Neural crest cell (in vitro differentiated cells): ENCODE measurements at regions not wholly inside any gene's neighbourhood (a gene's known extent, or its start where the extent isn't known, plus 50 kb on each side); places are given as distances from the start of the nearest gene placed in this dataset.
"Not testable (repeated sequence)": the region's sequence is repeated elsewhere in the genome, so short reads cannot be mapped to it uniquely, and the experiment has no call there.

Source experiments
- DNase-seq: peaks from one replicate; pipeline ENCODE4 v3.0.0; 2021; ENCODE audit warnings: low read depth, mixed read lengths, low spot score
- H3K27ac Mint-ChIP-seq: one replicate; pipeline ENCODE4 v1.8.0; 2021; ENCODE audit warnings: mild to moderate bottlenecking, mixed read lengths; ENCODE audit not compliant: unreplicated experiment
- H3K27me3 Mint-ChIP-seq: 2 replicates; pipeline ENCODE4 v1.8.0; 2021; ENCODE audit warnings: low read depth, mild to moderate bottlenecking, mixed read lengths
- H3K36me3 Mint-ChIP-seq: 2 replicates; pipeline ENCODE4 v1.8.0; 2021; ENCODE audit warnings: low read depth, mild to moderate bottlenecking, mixed read lengths
- H3K4me1 Mint-ChIP-seq: 2 replicates; pipeline ENCODE4 v1.8.0; 2021; ENCODE audit warnings: mixed read lengths
- H3K4me3 Mint-ChIP-seq: one replicate; pipeline ENCODE4 v1.8.0; 2021; ENCODE audit warnings: mild to moderate bottlenecking, mixed read lengths
- H3K9me3 Mint-ChIP-seq: 2 replicates; pipeline ENCODE4 v1.8.0; 2021; ENCODE audit warnings: mixed read lengths
- TF ChIP-seq, protein P1 (sequence below): fragments of 200-600 bp; sonication (generic); conservative IDR thresholded peaks from 2 replicates; pipeline ENCODE4 v1.5.0; 2021; ENCODE audit warnings: antibody characterized with exemption, mild to moderate bottlenecking

DNA sequence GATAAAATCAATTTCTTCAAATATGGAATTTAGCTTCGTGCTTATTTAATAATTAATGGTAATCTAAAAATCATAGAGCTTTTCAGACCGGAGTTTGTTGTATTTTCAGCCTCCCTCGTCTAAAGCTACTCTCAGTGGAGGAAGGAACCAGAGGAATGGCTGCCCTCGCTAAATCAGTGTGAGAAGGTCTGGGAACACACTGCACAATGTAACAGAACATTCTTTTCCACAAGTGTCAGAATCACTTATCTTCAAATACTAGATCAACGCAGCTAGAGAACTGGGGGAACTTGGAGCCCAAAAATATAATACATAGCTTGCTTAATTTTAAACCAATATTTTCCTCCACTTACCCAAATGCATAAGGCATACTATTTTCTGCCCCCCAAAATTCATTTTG, 148.5 kb downstream of the MTERF1 start:
- no peak overlapping the region for H3K4me3 Mint-ChIP-seq
- peaks cover 6% of the 10 kb centered on the region for H3K27me3 Mint-ChIP-seq
- no peak overlapping the region for H3K27ac Mint-ChIP-seq

DNA sequence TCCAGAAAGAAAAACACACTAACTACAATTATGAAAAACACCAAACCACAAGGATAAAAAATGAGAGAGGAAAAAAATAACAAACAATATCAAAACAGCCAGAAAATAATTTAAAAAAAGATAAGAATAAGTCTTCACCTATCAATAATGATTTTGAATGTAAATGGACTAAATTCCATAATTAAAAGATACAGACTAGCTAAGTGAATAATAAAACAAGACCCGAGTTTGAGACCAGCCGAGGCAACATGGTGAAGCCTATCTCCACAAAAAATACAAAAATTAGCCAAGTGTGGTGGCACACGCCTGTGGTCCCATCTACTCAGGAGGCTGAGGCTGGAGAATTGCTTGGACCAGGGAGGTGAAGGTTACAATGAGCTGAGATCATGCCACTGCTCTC, 131.1 kb downstream of the MTERF1 start:
- peaks cover 6% of the 10 kb centered on the region for H3K9me3 Mint-ChIP-seq
- TF ChIP-seq, protein P1, sequence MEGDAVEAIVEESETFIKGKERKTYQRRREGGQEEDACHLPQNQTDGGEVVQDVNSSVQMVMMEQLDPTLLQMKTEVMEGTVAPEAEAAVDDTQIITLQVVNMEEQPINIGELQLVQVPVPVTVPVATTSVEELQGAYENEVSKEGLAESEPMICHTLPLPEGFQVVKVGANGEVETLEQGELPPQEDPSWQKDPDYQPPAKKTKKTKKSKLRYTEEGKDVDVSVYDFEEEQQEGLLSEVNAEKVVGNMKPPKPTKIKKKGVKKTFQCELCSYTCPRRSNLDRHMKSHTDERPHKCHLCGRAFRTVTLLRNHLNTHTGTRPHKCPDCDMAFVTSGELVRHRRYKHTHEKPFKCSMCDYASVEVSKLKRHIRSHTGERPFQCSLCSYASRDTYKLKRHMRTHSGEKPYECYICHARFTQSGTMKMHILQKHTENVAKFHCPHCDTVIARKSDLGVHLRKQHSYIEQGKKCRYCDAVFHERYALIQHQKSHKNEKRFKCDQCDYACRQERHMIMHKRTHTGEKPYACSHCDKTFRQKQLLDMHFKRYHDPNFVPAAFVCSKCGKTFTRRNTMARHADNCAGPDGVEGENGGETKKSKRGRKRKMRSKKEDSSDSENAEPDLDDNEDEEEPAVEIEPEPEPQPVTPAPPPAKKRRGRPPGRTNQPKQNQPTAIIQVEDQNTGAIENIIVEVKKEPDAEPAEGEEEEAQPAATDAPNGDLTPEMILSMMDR: no peak
- no peak overlapping the region for H3K27ac Mint-ChIP-seq
- H3K4me3 Mint-ChIP-seq: no peak overlapping the region
- peaks cover 5% of the 10 kb centered on the region for H3K36me3 Mint-ChIP-seq
- no peaks in the 10 kb centered on the region for H3K27me3 Mint-ChIP-seq
- no peaks in the 10 kb centered on the region for H3K4me1 Mint-ChIP-seq
- DNase-seq: no peak

More for the DNA sequence above, 148.5 kb downstream of the MTERF1 start:
- DNase-seq: no peak
- H3K4me1 Mint-ChIP-seq: no peaks in the 10 kb centered on the region
- H3K36me3 Mint-ChIP-seq: peaks cover 8% of the 10 kb centered on the region
- TF ChIP-seq, protein P1: no peak
- H3K9me3 Mint-ChIP-seq: peaks cover 9% of the 10 kb centered on the region

DNA sequence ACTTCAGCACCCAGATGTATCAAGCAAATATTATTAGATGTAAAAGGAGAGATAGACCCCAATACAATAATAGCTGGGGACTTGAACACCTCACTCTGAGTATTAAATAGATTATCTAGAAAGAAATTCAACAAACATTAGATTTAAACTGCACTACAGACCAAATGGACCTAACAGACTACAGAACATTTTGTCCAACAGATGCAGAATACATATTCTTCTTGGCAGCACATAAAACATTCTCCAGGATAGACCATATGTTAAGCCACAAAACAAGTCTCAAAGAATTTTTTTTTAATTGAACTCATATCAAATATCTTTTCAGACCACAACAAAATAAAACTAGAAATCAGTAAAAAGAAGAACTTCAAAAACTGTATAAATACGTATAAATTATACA, 130.4 kb downstream of the MTERF1 start:
- no peak overlapping the region for H3K27ac Mint-ChIP-seq
- H3K36me3 Mint-ChIP-seq: peaks cover 5% of the 10 kb centered on the region
- H3K27me3 Mint-ChIP-seq: no peaks in the 10 kb centered on the region
- H3K9me3 Mint-ChIP-seq: peaks cover 6% of the 10 kb centered on the region
- H3K4me1 Mint-ChIP-seq: no peaks in the 10 kb centered on the region
- TF ChIP-seq, protein P1: no peak
- no peak for DNase-seq
- H3K4me3 Mint-ChIP-seq: no peak overlapping the region

DNA sequence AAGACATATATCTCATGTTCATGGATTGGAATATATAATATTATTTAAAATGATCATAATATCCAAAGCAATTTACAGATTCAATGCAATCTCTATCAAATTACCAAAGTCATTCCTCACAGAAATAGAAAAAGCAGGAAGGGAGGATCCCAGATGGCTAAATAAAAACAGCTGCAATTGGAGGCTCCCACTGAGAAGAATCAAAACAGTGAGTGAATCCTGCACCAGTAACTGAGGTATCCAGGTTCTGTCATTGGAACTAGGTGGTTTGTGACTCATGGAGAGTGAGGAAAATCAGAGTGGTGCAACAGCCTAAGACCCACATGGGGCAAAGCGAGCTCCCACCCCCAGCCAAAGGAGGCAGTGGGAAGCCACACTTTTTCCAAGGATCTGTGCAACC, 128.4 kb downstream of the MTERF1 start:
- no peak overlapping the region for H3K4me3 Mint-ChIP-seq
- H3K27ac Mint-ChIP-seq: no peak overlapping the region
- DNase-seq: no peak
- H3K4me1 Mint-ChIP-seq: no peaks in the 10 kb centered on the region
- H3K9me3 Mint-ChIP-seq: peaks cover 6% of the 10 kb centered on the region
- H3K36me3 Mint-ChIP-seq: peaks cover 5% of the 10 kb centered on the region
- TF ChIP-seq, protein P1: no peak
- no peaks in the 10 kb centered on the region for H3K27me3 Mint-ChIP-seq

DNA sequence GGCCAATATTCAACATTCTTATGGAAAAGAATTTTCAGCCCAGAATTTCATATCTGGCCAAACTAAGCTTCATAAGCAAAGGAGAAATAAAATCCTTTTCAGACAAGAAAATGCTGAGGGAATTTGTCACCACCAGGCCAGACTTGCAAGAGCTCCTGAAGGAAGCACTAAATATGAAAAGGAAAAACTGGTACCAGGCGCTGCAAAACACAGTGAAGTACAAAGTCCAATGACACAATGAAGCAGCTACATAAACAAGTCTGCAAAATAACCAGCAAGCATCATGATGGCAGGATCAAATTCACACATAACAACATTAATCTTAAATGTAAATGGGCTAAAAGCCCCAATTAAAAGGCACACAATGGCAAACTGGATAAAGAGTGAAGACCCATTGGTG, 126.2 kb downstream of the MTERF1 start:
- H3K27me3 Mint-ChIP-seq, H3K4me3 Mint-ChIP-seq: not testable (repeated sequence)

DNA sequence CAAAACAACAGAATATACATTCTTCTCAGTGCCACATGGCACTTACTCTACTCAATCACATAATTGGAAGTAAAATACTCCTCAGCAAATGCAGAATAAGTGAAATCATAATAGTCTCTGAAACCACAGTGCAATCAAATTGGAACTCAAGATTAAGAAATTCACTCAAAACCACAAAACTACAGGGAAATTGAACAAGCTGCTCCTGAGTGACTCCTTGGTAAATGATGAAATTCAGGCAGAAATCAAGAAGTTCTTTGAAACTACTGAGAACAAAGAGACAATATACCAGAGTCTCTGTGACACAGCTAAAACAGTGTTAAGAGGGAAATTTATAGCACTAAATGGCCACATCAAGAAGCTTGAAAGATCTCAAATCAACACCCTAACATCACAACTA, 125.4 kb downstream of the MTERF1 start:
- not testable (repeated sequence) for DNase-seq, H3K27ac Mint-ChIP-seq, H3K27me3 Mint-ChIP-seq, H3K36me3 Mint-ChIP-seq, H3K4me3 Mint-ChIP-seq, H3K4me1 Mint-ChIP-seq, H3K9me3 Mint-ChIP-seq

More for the DNA sequence above, 126.2 kb downstream of the MTERF1 start:
- not testable (repeated sequence) for H3K36me3 Mint-ChIP-seq, DNase-seq, H3K4me1 Mint-ChIP-seq, H3K27ac Mint-ChIP-seq, H3K9me3 Mint-ChIP-seq
